Astrocyte of the spinal cord (primary cell): ENCODE measurements at regions not wholly inside any gene's neighbourhood (a gene's known extent, or its start where the extent isn't known, plus 50 kb on each side); places are given as distances from the start of the nearest gene placed in this dataset.

Experiments used
- DNase-seq: peaks from one replicate; pipeline ENCODE4 v3.0.0; 2011; ENCODE audit warnings: low read depth, low spot score
- H3K4me3 ChIP-seq: 2 replicates; pipeline ENCODE4 v1.5.1; 2011; ENCODE audit warnings: low read depth, mild to moderate bottlenecking, low read length, moderate library complexity
- in situ Hi-C: cut with HindIII; loops from 2 replicates; pipeline ENCODE4 v1.10.0; 2017; ENCODE audit warnings: low sequenced_read_pairs
- TF ChIP-seq, protein P1 (sequence below): IDR thresholded peaks from 2 replicates; pipeline ENCODE4 v1.5.1; 2012; ENCODE audit warnings: low read depth, mild to moderate bottlenecking, low read length, inconsistent platforms

DNA sequence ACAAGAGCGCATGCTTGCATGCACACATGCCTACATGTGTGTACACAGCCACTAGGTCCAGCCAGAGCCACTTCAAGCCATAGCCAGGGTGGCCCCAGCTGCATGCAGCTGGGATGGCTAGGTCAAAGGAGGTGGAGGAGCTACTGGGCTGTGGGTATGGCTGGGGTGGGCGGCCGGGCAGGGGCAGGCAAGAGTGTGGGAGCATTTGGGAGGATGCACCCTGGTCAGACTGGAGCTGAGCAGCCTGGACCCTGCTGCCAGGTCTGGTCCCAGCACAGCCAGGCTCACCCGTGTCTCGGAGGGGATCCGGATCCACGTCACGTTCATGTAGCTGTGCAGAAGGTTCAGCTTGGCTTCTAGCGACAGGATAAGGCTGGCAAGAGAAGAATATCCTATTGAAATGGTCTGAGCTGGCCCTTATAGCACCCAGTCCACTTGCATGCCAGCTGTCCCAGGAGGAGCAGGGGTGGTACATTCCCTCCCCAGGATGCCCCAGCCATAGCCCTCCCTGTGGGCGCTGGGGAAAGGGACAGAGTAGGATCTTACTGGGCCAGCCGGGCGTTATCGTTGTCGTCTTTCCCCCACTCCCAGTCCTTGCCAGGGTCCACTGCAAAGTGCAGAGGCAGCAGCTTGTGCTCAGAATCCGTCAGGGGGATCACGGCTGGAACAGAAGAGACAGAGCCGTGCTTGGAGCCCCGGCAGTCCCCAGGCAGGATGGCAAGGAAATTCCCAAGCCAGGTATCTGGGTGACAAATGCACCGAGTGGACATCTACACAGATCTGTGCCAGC is 160.5 kb downstream of the KLF13 start:
- TF ChIP-seq, protein P1, sequence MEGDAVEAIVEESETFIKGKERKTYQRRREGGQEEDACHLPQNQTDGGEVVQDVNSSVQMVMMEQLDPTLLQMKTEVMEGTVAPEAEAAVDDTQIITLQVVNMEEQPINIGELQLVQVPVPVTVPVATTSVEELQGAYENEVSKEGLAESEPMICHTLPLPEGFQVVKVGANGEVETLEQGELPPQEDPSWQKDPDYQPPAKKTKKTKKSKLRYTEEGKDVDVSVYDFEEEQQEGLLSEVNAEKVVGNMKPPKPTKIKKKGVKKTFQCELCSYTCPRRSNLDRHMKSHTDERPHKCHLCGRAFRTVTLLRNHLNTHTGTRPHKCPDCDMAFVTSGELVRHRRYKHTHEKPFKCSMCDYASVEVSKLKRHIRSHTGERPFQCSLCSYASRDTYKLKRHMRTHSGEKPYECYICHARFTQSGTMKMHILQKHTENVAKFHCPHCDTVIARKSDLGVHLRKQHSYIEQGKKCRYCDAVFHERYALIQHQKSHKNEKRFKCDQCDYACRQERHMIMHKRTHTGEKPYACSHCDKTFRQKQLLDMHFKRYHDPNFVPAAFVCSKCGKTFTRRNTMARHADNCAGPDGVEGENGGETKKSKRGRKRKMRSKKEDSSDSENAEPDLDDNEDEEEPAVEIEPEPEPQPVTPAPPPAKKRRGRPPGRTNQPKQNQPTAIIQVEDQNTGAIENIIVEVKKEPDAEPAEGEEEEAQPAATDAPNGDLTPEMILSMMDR: no peak
- in situ Hi-C loops: no loop called here
- H3K4me3 ChIP-seq: no peak overlapping the region
- DNase-seq: no peak

DNA sequence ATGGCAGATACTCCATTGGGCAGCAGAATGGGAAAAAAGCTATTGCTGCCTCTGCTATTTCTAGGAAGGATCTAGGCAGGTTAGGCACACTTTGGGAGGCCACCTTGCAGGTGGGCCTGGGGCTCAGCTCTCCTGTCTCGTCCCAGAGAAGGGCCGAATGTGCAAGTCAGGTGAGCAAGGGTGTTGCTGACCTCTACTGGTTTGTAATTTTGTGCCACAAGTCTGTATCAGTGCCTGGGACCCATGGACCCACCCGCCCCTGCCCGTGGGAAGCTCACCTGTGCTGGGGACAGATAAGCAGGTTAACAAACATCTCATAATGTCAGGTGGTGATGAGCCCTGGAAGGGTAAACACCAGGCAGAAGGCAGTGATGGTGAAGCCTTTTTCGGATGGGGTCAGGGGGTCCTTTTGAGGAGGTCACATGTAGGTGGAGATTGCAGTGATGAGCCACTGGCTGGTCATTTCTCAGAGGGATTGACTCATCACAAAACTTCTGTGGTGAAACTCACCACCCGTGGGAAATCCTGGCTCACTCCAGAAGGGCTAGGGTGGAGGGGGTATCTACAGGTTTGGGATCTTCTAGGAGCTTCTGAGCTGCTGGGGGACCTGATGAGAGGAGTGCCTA is 161.3 kb downstream of the KLF13 start:
- in situ Hi-C loops: no loop called here
- TF ChIP-seq, protein P1: no peak
- no peak for DNase-seq
- H3K4me3 ChIP-seq: no peak overlapping the region

DNA sequence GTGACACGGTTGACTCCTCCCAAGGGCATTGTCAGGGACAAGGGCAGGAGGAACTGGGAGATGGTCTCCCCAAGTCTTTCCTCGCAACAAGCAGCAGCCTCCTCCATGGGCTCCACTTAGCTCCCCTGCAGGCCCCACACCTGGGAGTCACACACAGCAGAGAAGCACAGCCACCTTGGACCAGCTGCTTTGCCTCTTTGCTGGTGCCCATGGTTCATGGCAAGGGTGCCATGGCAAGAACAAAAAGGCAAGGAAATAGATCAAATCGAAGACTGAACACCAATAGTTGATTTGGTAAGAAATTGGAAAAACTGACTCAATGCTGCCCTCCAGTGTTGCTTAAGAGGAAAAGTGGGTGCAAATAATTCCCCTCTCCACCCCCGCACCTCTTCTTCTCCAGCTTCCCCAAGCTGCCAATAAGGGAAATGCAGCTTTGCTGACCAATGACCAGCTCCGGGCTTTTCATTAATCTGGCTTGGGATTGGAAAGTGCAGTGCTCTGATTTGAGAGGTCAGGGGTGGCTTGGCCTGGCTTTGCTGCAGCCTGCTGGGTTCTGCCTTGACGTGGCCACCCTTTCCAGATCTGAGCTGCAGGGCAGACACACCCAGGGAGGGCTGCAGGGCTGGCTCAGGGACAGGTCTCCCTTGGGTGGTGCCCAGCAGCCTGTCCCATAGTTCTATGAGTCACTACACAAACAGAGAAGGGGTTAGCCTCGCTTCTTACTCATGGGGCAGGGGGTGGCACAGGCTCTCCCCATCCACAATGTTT is 162.0 kb downstream of the KLF13 start:
- TF ChIP-seq, protein P1: peak; percentile 79
- H3K4me3 ChIP-seq: no peak overlapping the region
- in situ Hi-C loops: no loop called here
- DNase-seq: peak; percentile 87

DNA sequence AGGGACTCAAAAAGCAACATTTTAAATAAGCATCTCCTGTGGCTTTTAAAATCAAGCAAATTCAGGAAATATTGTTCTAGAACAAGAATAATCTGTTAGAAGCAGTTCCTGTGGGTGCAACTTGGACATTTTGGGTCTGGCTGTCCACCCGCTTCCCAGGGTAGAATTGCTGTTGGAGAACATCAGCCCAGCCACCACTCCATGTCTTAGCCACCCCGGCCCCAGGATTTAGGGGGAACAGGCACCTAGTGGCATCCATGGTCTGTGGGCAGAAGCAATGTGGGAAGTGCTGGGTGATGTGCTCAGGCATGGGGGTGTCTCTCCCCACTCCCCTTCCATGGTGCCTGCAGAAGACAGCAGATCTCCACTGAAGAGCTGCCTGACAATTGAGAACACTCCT is 162.6 kb downstream of the KLF13 start:
- TF ChIP-seq, protein P1: no peak
- no peak overlapping the region for H3K4me3 ChIP-seq
- in situ Hi-C loops: no loop called here
- DNase-seq: no peak

DNA sequence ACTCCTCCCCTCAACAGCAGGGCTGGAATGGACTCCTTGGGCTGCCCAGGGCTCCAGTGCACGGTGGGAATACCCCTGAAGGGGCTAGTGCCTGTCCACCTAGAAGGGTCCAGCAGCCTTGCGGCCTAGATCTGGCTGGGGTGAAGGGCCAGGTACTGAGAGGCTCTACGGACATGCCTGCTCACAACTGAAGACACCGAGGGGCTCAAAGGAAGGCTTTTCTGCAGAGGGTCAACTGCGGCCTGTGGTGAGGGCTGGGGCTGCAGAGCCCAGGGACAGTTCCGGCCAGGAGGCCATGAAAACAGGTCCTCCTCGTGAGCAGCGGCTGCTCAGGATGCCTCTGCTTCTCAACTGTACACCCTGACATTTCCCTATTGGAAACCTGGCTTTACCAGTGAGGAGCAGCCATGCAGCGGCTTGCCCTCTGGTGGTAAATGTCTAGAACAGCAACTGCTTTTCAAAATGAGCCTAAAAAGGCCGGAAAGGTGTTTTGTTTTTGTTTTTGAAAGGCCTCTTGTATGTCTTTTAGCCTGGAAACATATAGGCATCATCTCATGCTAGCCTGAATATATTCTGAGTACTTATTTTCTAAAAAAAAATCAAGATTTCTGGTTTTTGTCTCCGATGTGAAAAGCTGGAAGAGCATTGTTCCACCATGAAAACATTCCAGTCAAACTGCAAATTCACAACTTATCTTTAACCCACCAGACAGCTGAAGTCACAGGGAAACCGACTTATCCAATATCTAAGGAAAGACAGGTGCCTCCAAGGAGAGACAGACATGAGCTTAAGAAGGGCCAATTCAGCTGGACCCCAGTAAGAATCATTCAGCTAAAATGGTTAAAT is 163.4 kb downstream of the KLF13 start:
- TF ChIP-seq, protein P1: peak; percentile 91
- in situ Hi-C loops: loop anchor here (10.0 kb wide), 1 partner anchor 275 kb away; no protein-coding TSS in a partner anchor
- DNase-seq: peak; percentile 49
- H3K4me3 ChIP-seq: no peak overlapping the region

DNA sequence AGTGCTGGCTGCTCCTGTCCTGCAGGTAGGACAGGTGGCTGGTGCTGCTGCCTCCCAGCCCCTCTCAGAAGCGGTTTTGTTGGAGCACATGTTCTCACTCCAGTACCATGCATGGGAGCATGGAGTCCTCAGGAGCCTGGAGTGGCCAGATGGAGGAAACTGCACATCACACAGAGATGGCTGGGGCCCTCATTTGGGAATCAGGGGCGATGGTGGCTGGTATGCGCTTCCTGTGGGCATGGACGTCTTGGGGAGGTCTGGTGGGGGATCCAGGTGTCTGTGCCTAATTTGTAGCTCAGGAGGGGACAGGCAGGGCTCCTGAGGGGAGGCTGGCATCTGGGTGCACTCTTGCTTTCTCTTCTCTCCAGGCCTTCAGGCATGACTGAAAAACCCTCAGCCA is 168.2 kb downstream of the KLF13 start:
- H3K4me3 ChIP-seq: no peak overlapping the region
- in situ Hi-C loops: loop anchor here (10.0 kb wide), 1 partner anchor 280 kb away; no protein-coding TSS in a partner anchor
- DNase-seq: no peak
- TF ChIP-seq, protein P1: no peak
